CD4-positive, alpha-beta T cell treated with Interleukin-17A for 1 hour (primary cell): ENCODE measurements at regions not wholly inside any gene's neighbourhood (a gene's known extent, or its start where the extent isn't known, plus 50 kb on each side); places are given as distances from the start of the nearest gene placed in this dataset.

ENCODE experiments used
- DNase-seq: peaks from one replicate; pipeline ENCODE4 v3.0.0-alpha.2; 2020

GRCh38 chr5:93273176-93273575, 307.8 kb downstream of the NR2F1-AS1 start:
- no peak for DNase-seq

GRCh38 chr5:93272108-93272507, 308.9 kb downstream of the NR2F1-AS1 start:
- no peak for DNase-seq

- no peak for DNase-seq
Observed at GRCh38 chr5:93267736-93268135, 313.3 kb downstream of the NR2F1-AS1 start.

- no peak for DNase-seq
Observed at GRCh38 chr5:93267276-93267675, 313.7 kb downstream of the NR2F1-AS1 start.

GRCh38 chr5:93257616-93258015, 323.4 kb downstream of the NR2F1-AS1 start:
- DNase-seq, result no peak

GRCh38 chr5:93255796-93256195, 325.2 kb downstream of the NR2F1-AS1 start:
- DNase-seq, result no peak

- no peak for DNase-seq
Observed at GRCh38 chr5:93252165-93252564, 328.9 kb downstream of the NR2F1-AS1 start.

- no peak for DNase-seq
Observed at GRCh38 chr5:93251347-93251746, 329.7 kb downstream of the NR2F1-AS1 start.

GRCh38 chr5:93250424-93250823, 330.6 kb downstream of the NR2F1-AS1 start:
- DNase-seq, result no peak

GRCh38 chr5:93249651-93250289, 331.2 kb downstream of the NR2F1-AS1 start:
- no peak for DNase-seq

GRCh38 chr5:93247105-93247504, 333.9 kb downstream of the NR2F1-AS1 start:
- DNase-seq, result no peak

GRCh38 chr5:93246090-93246855, 334.7 kb downstream of the NR2F1-AS1 start:
- no peak for DNase-seq

GRCh38 chr5:93245226-93245625, 335.8 kb downstream of the NR2F1-AS1 start:
- DNase-seq, result no peak

GRCh38 chr5:93243481-93243880, 337.5 kb downstream of the NR2F1-AS1 start:
- DNase-seq, result no peak

- no peak for DNase-seq
Observed at GRCh38 chr5:93240228-93240834, 340.7 kb downstream of the NR2F1-AS1 start.

GRCh38 chr5:93236807-93237421, 344.1 kb downstream of the NR2F1-AS1 start:
- no peak for DNase-seq

GRCh38 chr5:93235761-93236160, 345.3 kb downstream of the NR2F1-AS1 start:
- DNase-seq, result no peak

- DNase-seq, result no peak
Observed at GRCh38 chr5:93226202-93226735, 354.8 kb downstream of the NR2F1-AS1 start.

GRCh38 chr5:93225748-93226147, 355.3 kb downstream of the NR2F1-AS1 start:
- DNase-seq, result no peak

GRCh38 chr5:93224624-93225023, 356.4 kb downstream of the NR2F1-AS1 start:
- no peak for DNase-seq

- DNase-seq, result no peak
Observed at GRCh38 chr5:93221773-93222172, 359.2 kb downstream of the NR2F1-AS1 start.

- DNase-seq, result no peak
Observed at GRCh38 chr5:93220431-93220830, 360.6 kb downstream of the NR2F1-AS1 start.

- DNase-seq, result no peak
Observed at GRCh38 chr5:93219641-93220145, 361.3 kb downstream of the NR2F1-AS1 start.
